Thyroid gland (tissue), 4 donors: ENCODE measurements at regions not wholly inside any gene's neighbourhood (a gene's known extent, or its start where the extent isn't known, plus 50 kb on each side); places are given as distances from the start of the nearest gene placed in this dataset.

Experiments
- POLR2A ChIP-seq, 2 donors: fragments of 450-650 bp; IDR thresholded peaks; one replicate each; pipeline ENCODE4 v1.6.1; 2017; ENCODE audit warnings: antibody characterized with exemption in 2 of 2, mild to moderate bottlenecking in 2 of 2, moderate library complexity in 1 of 2
- TF ChIP-seq, protein P1 (sequence below), 6 experiments: fragments of 200-600 bp in 3 of 6; fragments of 450-650 bp in 3 of 6; sonication (generic) in 3 of 6; IDR thresholded peaks; one replicate each; pipeline ENCODE4 v1.5.1; 2016 to 2019; ENCODE audit warnings: antibody characterized with exemption in 6 of 6, mild to moderate bottlenecking in 2 of 6, inconsistent platforms in 1 of 6, moderate library complexity in 1 of 6

DNA sequence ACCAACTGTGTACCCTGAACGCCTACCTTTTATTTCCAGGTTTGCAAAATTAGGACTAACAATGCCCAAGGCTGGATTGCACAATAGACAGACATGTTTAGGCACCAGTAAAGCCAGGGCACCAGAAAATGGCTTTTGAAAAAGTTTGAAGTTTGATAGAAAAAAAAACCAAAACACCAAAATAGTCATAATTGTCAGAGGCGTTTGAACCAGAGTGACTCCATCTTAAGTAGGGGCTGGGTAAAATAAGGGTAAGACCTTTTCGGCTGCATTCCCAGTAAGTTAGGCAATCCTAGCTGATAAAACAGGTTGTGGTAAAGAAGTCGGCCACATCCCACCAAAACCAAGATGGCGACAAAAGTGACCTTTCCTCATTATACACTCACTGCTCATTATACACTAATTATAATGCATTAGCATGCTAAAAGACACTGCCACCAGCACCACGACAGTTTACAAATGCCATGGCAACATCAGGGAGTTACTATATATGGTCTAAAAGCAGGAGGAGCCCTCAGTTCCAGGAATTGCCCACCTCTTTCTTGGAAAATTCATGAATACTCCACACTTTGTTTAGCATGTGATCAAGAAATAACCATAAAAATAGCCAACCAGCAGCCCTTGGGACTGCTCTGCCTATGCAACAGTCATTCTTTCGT is 71.2 kb upstream of the EPCAM start:
- TF ChIP-seq, protein P1, sequence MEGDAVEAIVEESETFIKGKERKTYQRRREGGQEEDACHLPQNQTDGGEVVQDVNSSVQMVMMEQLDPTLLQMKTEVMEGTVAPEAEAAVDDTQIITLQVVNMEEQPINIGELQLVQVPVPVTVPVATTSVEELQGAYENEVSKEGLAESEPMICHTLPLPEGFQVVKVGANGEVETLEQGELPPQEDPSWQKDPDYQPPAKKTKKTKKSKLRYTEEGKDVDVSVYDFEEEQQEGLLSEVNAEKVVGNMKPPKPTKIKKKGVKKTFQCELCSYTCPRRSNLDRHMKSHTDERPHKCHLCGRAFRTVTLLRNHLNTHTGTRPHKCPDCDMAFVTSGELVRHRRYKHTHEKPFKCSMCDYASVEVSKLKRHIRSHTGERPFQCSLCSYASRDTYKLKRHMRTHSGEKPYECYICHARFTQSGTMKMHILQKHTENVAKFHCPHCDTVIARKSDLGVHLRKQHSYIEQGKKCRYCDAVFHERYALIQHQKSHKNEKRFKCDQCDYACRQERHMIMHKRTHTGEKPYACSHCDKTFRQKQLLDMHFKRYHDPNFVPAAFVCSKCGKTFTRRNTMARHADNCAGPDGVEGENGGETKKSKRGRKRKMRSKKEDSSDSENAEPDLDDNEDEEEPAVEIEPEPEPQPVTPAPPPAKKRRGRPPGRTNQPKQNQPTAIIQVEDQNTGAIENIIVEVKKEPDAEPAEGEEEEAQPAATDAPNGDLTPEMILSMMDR (IDR thresholded peaks at IDR 0.05): no peak
- no peak for TF ChIP-seq POLR2A (IDR thresholded peaks at IDR 0.05)
